ENCODE measurements at regions not wholly inside any gene's neighbourhood (a gene's known extent, or its start where the extent isn't known, plus 50 kb on each side); places are given as distances from the start of the nearest gene placed in this dataset.

- no peak overlapping the region for H3K4me3 ChIP-seq (replicated peaks in 1 of 2; ENCODE audit: low read depth in 2 of 2, low read length in 2 of 2)
- DNase-seq (ENCODE audit: low read depth in 2 of 2), result no peak
- TF ChIP-seq CTCF (IDR thresholded peaks at IDR 0.05; ENCODE audit: low read depth, low read length), result no peak
Measured at GRCh38 chr7:22027475-22027874, 81.8 kb upstream of the CDCA7L start.

- no peak overlapping the region for H3K4me3 ChIP-seq (replicated peaks in 1 of 2; ENCODE audit: low read depth in 2 of 2, low read length in 2 of 2)
- no peak for DNase-seq (ENCODE audit: low read depth in 2 of 2)
- TF ChIP-seq CTCF (IDR thresholded peaks at IDR 0.05; ENCODE audit: low read depth, low read length), result no peak
Measured at GRCh38 chr7:22025983-22026382, 80.3 kb upstream of the CDCA7L start.

- no peak for TF ChIP-seq CTCF (IDR thresholded peaks at IDR 0.05; ENCODE audit: low read depth, low read length)
- H3K4me3 ChIP-seq (replicated peaks in 1 of 2; ENCODE audit: low read depth in 2 of 2, low read length in 2 of 2), result no peak overlapping the region
- no peak for DNase-seq (ENCODE audit: low read depth in 2 of 2)
Measured at GRCh38 chr7:22025075-22025474, 79.4 kb upstream of the CDCA7L start.

GRCh38 chr7:22019931-22020330 lies 74.2 kb upstream of the CDCA7L start:
- no peak for DNase-seq (ENCODE audit: low read depth in 2 of 2)
- no peak overlapping the region for H3K4me3 ChIP-seq (replicated peaks in 1 of 2; ENCODE audit: low read depth in 2 of 2, low read length in 2 of 2)
- TF ChIP-seq CTCF (IDR thresholded peaks at IDR 0.05; ENCODE audit: low read depth, low read length), result no peak

GRCh38 chr7:22016507-22016906 lies 70.8 kb upstream of the CDCA7L start:
- DNase-seq (ENCODE audit: low read depth in 2 of 2), result no peak
- TF ChIP-seq CTCF (IDR thresholded peaks at IDR 0.05; ENCODE audit: low read depth, low read length), result no peak
- no peak overlapping the region for H3K4me3 ChIP-seq (replicated peaks in 1 of 2; ENCODE audit: low read depth in 2 of 2, low read length in 2 of 2)

GRCh38 chr7:22013711-22014110 lies 68.0 kb upstream of the CDCA7L start:
- no peak for DNase-seq (ENCODE audit: low read depth in 2 of 2)
- TF ChIP-seq CTCF (IDR thresholded peaks at IDR 0.05; ENCODE audit: low read depth, low read length), result no peak
- no peak overlapping the region for H3K4me3 ChIP-seq (replicated peaks in 1 of 2; ENCODE audit: low read depth in 2 of 2, low read length in 2 of 2)

- DNase-seq (ENCODE audit: low read depth in 2 of 2), result no peak
- no peak for TF ChIP-seq CTCF (IDR thresholded peaks at IDR 0.05; ENCODE audit: low read depth, low read length)
Measured at GRCh38 chr7:22008683-22009082, 63.0 kb upstream of the CDCA7L start.

More at GRCh38 chr7:22008683-22009082, 63.0 kb upstream of the CDCA7L start:
- H3K4me3 ChIP-seq (replicated peaks in 1 of 2; ENCODE audit: low read depth in 2 of 2, low read length in 2 of 2), result no peak overlapping the region
